Stimulated activated CD8-positive, alpha-beta memory T cell treated with anti-CD3 and anti-CD28 coated beads, Interleukin-7, amount 100 ng/mL, for 48 hours (primary cell): ENCODE measurements at regions not wholly inside any gene's neighbourhood (a gene's known extent, or its start where the extent isn't known, plus 50 kb on each side); places are given as distances from the start of the nearest gene placed in this dataset.

Experiments used
- DNase-seq, 2 donors: peaks; one replicate each; pipeline ENCODE4 v3.0.0-alpha.2; 2020; ENCODE audit warnings: low read depth in 1 of 2; ENCODE audit errors: extremely low read depth in 1 of 2

GRCh38 chr6:91631227-91631626 lies 1044.4 kb upstream of the MAP3K7 start:
- no peak for DNase-seq

- no peak for DNase-seq
Observed at GRCh38 chr6:91626911-91627310, 1040.0 kb upstream of the MAP3K7 start.

GRCh38 chr6:91613481-91613880 lies 1026.6 kb upstream of the MAP3K7 start:
- DNase-seq = no peak

DNA sequence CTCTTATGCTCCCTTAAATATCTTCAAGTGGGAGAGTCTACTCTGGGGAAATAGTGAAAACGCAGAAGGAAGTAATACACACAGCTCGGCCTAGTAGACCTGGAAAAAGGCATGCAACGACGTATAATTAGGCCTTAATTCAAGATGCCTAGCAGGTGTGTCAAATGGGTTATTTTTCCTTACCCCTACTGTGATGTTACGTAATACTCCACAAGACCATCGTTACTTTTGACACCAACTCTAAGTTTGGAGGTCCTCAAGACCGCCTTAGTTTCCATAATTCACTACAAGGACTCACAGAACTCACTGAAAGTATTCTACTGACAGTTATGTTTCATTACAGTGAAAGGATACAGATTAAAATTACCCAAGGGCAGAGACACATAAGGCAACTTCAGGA lies 1024.3 kb upstream of the MAP3K7 start:
- DNase-seq = no peak

DNA sequence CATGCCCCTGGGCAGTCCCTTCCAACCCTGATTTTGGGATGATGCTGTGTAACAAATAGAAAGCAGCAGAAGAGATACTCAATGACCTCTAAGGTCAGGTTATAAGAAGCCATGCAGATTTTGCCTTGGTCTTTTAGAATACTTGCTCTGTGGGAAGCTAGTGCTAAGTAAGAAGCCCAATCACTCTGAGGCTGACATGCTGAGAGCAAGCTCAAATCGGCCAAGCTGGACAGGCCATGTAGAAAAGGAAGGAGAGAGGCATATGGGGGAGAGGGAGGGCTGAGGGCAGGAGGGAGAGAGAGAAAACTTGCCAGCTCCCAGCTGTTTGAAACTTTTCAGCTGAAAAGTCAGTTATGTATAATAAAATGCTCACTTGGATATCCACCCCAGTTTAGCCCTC lies 1021.6 kb upstream of the MAP3K7 start:
- DNase-seq = no peak

DNA sequence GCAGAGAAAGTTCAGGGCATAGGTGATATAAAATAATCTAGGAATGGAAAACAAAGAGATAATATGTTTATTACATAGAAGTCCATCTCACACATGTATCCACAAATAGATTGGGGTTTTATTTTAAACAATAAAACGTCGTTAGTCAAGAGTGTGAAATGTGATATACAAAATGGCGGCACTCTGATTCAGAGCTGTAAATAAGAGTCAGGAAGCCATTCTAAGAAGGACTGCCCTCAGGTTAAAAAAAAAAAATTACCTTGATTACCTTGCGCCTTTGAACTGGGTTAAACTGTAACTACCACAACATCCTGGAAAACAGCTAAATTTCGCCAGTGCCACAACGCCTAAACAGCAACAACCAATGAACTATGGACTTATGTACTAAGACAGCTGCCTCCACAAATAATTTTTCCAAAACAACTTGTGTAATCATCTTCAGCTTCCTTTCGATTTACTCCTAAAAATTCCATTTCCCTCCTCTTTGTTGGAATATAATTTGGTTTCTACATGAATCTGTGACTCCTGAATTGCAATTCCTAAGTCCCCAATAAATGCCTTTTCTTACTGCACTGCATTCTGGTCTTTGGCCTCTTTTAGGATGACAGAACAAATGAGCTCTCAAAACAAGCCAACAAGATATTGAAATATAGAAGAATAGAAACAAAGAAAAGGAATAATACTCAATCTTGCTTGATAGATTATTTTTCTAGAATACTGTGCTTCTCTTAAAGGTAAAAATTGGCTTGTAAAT lies 1019.5 kb upstream of the MAP3K7 start:
- DNase-seq = no peak

GRCh38 chr6:91600561-91600960 lies 1013.7 kb upstream of the MAP3K7 start:
- DNase-seq = no peak

- DNase-seq = no peak
Observed at GRCh38 chr6:91590191-91590590, 1003.3 kb upstream of the MAP3K7 start.

DNA sequence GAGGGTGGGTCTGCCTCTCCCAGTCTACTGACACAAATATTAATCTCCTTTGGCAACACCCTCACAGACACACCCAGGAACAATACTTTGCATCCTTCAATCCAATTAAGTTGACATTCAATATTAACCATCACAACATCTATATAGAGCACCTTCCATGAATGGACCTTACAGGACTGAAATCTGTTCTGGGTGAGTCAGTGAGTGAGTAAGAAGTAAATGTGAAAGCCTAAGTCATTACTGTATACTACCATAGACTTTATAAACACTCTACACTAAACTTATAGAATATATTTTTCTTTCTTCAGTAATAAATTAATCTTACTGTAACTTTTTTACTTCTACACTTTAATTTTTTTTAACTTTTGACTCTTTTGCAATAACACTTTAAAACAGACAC lies 993.8 kb upstream of the MAP3K7 start:
- no peak for DNase-seq

DNA sequence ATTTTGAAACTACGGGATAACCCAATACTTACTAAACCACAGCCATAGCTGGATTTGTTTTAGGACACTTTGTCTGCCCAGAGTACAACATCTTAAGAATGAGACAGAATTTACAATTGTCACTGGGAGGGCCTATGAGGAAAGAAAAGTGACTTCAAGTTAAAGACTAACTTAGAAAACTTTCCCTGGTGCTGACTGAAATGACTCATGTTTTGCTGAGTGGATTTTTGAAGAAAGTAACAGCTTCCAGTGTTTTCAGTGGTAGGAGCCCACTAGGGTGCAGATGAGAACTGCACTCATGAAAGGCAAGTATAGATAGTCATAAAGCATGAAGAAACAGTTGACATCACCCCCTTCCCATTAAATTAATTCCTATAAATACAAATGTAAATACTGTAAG lies 988.2 kb upstream of the MAP3K7 start:
- no peak for DNase-seq

GRCh38 chr6:91573826-91574416 lies 987.0 kb upstream of the MAP3K7 start:
- no peak for DNase-seq

DNA sequence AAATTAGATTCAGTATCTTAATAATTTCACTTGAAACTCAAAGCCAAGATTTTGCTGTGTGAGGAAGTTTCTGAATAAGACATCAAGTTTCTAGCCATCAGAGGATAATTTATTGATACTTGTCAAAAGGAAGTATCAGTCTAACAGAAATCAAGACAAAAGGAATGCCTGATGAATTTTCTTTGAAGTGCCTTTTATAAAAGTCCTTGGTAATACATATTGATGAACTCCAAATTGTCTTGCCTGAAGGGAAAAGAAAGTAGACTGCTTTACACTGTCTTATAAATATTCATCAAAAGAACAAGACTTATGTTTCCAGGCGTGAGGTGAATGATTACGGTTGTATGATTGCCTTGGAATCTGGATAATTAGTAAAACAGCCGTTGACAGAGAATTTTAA lies 986.0 kb upstream of the MAP3K7 start:
- DNase-seq = no peak

DNA sequence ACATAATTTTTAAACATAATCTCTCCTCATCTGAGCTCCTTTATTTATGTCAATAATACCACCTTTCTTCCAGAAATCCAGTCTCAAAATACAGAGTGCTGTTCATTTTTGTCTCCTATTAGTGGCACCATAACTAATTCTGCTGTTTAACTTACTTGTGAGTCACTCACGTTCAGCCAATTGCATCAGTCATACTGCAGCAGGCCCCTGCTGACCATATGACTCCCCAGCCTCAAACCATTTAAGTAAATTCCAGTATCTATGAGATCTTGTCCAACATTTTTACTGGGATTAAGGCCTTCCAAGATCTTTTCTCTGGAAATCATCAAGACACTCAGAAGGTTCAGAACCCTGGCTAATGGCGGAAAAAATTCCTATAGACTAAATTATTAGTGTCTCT lies 982.2 kb upstream of the MAP3K7 start:
- DNase-seq = no peak

DNA sequence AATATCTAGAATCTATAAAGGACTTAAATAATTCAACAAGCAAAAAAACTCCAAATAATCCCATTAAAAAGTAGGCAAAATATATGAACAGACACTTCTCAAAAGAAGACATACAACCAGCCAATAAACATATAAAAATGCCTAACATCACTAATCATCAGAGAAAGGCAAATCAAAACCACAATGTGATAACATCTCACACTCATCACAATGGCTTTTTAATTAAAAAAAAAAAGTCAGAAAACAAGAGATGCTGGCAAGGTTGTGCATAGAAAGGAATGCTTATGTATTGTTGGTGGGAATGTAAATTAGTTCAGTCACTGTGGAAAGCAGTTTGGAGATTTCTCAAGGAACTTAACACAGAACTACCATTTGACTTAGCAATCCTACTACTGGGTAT lies 979.6 kb upstream of the MAP3K7 start:
- DNase-seq = no peak

DNA sequence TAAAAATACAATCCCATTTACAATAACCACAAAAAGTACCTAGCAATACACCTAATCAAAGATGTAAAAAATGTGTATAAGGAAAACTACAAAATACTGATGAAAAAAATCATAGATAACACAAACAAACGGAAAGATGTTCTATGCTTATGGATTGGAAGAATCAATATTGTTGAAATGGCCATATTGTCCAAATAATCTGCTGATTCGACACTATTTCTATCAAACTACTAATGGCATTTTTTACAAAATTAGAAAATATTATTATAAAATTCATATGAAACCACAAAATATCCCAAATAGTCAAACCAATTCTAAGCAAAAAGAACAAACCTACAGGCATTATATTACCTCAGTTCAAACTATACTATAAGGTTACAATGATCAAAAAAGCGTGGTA lies 978.3 kb upstream of the MAP3K7 start:
- DNase-seq = no peak

DNA sequence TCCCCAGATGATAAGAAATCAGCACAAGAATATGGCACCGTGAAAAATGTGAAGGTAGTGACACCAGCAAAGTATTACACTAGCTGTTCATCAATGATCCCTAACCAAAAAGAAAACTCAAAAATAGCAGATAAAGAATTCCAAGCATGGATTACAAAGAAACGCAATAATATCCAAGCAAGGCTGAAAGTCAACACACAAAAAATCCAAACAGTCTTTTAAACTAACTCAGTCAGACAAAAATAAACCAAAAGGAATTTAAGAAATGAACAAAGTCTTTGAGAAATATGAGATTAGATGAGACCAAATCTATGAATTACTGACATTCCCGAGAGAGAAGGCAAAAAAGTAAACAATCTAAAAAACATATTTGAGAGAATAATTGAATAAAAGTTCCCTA lies 976.1 kb upstream of the MAP3K7 start:
- DNase-seq = no peak

- no peak for DNase-seq
Observed at GRCh38 chr6:91560409-91560808, 973.5 kb upstream of the MAP3K7 start.

DNA sequence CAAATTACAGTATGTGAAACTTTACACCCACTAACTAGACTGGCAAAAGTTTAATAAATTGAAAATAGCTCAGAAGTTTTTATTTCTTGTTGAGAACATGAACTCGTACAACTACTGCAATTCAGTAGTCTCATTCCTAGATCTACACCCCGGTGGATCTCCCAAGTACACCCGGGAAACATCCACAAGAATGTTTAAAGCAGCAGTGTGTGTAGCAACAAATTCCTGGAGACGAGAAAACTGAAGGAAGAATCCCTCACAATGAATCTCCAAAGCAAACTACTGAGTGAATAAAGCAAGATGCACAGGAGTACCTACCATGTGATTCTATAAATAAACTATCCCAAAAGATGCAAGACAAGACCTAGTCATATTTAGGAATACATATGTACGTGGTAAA lies 954.0 kb upstream of the MAP3K7 start:
- DNase-seq = no peak

DNA sequence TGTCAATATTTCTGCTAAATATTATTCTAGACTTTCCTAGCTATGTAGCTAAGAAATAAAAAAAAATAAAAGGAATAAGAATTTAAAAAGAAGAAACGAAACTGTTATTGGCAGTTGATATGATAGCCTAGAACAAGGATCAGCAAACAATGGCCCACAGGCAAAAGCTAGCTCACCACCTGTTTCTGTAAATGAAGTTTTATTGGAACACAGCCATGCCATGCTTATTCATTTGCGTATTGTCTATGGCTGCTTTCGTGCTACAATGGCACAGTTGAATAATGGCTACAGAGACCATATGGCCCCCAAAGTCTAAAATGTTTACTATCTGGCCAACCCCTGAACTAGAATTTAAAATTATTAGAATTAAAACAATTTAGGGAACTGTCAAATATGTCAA lies 952.6 kb upstream of the MAP3K7 start:
- DNase-seq = no peak

DNA sequence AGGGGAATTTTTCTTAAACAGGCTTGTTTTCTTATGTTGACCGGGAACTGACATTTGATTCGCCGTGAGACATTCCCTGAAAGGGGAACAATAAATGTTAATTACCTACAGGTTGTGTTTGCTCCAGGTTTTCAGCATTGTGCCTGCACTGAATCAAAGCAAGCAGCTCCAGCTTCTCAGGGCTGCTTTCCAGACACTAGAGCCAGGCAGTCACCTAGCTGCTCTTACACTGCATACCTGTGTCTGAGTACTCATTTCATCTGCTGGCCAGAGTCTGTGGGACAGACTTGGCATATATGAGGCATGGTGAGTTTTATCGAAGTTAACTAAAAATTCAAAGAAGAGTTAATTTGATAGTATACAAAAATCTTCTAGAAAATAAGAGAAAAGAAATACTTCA lies 951.8 kb upstream of the MAP3K7 start:
- no peak for DNase-seq

- DNase-seq = no peak
Observed at GRCh38 chr6:91534614-91535013, 947.7 kb upstream of the MAP3K7 start.

GRCh38 chr6:91523511-91523910 lies 936.6 kb upstream of the MAP3K7 start:
- DNase-seq = no peak

DNA sequence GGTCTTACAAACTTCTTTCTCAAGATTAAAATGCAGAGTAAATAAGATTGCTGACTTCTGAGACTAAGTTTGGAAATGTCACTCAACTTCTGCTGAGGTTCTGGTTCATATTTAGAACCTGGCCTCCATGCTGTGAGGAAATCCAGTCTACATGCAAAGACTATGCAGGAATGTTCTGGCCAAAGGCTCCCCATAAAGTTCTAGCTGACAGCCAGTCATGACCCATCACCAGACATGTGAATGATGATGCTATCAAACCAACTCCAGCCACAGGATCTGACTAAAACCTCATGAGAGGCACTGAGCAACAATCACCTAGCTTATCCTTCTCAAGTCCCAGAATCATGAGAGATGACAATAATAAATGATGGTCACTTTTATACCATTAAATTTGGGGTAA lies 935.1 kb upstream of the MAP3K7 start:
- DNase-seq = no peak
